OCI-LY3 (cell line): ENCODE measurements at regions not wholly inside any gene's neighbourhood (a gene's known extent, or its start where the extent isn't known, plus 50 kb on each side); places are given as distances from the start of the nearest gene placed in this dataset.

Experiments used
- EZH2phosphoT487 ChIP-seq: fragments of 200-600 bp; shearing (Covaris generic); IDR thresholded peaks from 2 replicates; pipeline ENCODE4 v1.6.1; 2018; ENCODE audit warnings: antibody characterized with exemption, mixed run types, low read depth
- TF ChIP-seq, protein P1 (sequence below): fragments of 200-600, 300-600 bp; sonication (generic); IDR thresholded peaks from 2 replicates; pipeline ENCODE4 v1.5.1; 2014; ENCODE audit warnings: antibody characterized with exemption, low read length, low read depth

DNA sequence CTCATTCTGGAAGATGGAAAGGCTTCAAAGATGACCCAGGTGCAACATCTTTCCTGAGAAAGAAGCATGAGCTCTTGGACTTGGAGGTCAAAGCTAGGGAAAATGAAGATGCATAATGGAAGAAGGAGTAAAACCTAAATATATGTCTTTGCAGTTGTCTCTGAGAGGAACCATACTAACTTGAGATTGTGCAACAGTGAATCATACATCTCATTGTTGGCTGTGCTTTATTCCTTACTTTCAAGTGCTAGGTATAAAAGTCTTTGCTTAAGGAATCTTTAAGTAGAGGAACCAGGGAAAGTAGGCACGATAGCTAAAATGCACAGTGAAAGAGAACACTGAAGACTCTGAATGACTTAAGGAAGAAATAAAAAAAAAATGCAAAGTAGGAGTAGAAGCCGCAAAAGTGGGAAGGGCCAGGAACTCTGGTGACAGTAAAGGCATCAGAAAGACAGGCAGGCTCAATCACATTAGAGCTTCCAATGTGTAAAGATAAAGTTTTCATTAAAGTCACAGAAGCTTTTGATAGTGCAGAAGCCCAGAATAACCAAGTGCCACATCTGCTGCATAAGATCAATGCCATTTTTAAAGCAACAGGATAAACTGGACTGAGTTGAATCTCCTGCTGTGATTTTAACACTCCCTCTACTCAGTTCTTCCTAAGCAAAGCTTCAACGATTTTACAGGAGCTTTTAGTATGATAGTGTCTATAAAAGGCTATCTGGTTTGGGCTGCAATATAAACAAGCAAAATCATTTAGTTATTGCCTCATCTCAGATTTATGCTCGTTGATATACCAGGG is 432.3 kb upstream of the EDIL3 start:
- TF ChIP-seq, protein P1, sequence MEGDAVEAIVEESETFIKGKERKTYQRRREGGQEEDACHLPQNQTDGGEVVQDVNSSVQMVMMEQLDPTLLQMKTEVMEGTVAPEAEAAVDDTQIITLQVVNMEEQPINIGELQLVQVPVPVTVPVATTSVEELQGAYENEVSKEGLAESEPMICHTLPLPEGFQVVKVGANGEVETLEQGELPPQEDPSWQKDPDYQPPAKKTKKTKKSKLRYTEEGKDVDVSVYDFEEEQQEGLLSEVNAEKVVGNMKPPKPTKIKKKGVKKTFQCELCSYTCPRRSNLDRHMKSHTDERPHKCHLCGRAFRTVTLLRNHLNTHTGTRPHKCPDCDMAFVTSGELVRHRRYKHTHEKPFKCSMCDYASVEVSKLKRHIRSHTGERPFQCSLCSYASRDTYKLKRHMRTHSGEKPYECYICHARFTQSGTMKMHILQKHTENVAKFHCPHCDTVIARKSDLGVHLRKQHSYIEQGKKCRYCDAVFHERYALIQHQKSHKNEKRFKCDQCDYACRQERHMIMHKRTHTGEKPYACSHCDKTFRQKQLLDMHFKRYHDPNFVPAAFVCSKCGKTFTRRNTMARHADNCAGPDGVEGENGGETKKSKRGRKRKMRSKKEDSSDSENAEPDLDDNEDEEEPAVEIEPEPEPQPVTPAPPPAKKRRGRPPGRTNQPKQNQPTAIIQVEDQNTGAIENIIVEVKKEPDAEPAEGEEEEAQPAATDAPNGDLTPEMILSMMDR = no peak
- TF ChIP-seq EZH2phosphoT487 = no peak
